Left hindlimb (tissue), 1 donor: ENCODE measurements at regions not wholly inside any gene's neighbourhood (a gene's known extent, or its start where the extent isn't known, plus 50 kb on each side); places are given as distances from the start of the nearest gene placed in this dataset.

Experiments used
- DNase-seq: peaks from one replicate; pipeline ENCODE4 v3.0.0-alpha.2; 2018

DNA sequence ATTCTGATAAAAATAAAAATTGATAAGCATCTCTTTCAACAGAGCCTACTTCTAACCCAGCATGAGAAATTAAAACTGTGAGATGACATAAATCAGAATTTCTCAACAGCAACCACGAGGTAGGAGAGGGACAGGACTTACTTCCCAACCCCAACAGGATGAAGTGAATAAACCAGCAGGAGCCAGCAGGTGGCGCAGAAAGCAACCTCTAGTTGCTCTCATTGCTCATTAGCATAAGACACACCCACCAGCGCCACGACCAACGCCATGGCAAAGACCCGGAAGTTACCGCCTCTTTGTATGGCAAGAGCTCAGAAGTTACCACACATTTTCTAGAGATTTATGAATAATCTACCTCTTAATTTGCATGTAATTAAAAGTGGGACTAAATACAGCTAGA is 189.4 kb upstream of the CDH8 start:
- DNase-seq = peak; percentile 54

DNA sequence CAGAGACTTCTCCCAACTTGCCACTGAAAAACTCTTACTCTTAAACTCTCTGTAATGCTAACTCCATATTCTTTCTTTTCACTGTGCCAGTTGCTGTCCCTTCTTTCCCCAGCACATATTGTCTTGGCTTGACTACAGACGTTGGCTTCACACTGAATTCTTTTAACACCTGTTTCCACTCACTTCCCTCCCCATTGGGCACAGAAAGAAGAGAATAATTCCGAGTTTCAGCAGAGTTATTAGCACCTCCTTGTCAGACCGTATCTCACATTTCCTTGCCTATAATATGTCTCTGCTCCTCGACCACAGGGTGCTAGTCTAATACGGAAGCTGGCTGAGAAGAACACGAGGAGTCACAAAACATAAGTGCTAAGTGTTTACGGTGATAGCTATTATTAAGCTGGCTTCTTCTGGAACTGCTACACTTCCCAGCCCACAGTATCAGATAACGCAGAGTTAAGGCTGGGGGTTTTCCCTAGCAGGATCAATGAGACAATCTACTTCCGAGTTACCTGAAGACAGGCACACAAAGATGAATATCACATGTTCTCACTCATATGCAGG is 188.5 kb upstream of the CDH8 start:
- DNase-seq = no peak

DNA sequence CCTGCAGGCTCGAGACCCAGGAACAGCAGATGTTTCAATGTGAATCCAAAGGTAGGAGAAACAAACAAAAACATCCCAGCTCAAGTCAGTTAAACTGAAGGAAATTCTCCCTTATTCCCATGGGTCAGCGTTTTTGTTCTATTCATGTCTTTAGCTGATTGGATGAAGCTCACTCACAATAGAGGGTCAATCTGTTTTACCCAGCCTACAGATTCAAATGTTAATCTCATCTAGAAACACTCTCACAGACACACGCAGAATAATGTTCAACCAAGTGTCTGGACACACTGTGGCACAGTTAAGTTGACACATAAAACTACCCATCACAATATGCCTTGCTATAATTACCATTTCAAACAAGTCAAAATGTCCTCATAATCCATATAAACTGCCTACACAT is 180.6 kb upstream of the CDH8 start:
- no peak for DNase-seq

DNA sequence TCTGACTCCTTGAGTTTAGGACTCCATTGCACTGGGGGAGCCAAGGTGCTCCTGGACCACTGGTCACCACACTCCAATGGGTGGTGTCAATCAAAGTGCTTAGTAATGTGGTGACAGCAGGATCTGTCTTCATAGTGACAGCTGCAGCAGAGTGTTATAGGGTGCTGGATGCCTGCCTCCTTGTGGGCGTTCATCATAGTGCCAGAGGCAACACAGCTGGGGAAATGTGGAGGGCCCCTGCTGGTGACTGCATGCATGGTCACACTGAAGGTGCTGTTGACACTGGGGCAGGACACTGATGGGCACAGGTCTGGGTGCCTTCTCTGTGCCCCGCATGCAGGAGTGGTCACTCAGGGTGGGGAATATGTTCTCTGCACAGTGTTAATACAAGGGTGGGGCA is 177.5 kb upstream of the CDH8 start:
- DNase-seq = no peak

GRCh38 chr16:62208934-62209333 is 172.7 kb upstream of the CDH8 start:
- DNase-seq = no peak

- no peak for DNase-seq
Observed at GRCh38 chr16:62205459-62205858, 169.2 kb upstream of the CDH8 start.

DNA sequence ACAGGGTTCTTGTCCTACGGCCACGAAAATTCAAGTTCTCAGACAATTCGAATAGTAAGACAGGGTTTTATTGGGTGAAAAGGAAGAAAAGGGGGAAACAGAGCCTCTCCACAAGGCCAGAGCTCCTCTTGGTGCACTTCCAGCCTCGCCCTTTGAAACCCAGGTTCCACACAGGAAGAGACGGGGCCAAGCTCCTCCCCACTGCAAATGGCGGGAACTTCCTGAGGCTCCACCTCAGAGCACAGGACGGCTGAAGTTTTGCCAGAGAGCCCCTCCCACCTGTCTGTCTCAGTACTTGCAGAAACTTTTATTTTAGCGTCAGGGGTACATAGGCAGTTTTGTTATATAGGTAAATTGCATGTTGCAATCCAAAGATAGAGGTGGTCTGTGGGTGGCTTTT is 165.7 kb upstream of the CDH8 start:
- DNase-seq = no peak

DNA sequence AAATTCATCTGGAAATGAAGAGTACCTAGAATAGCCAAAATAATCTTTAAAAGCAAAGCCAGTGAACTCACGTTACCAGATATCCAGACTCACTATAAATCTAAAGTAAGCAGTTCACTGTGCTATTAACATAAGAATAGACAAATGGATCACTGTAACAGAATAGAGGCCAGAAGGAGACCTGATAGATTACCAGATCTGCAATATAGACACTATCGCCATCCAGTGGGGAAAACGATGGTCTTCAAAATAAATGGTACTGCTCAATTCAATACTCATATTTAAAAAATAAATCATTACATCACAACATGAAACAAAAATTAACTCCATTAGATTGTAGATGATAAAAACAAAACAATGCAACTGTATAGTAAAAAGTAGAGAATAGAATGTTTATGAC is 158.6 kb upstream of the CDH8 start:
- DNase-seq = no peak

DNA sequence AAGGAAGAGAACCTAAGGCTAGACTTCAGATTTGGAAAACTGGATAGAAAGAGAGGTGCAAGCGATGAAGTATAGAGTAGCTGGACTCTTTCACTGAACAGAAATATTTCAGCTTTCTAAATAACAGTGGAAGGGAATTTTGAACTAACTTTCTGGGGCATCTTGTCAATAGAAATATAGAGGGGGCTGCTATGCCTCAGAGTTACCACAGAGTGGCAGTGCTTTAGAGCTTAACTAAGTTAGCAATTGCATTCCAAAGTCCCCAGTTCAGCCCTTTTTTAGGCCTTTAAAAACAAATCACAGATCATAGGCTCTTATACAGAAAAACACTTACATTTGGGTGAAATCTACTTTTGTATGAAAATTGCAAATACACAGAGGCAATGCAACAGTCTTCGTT is 154.2 kb upstream of the CDH8 start:
- DNase-seq = no peak

- DNase-seq = no peak
Observed at GRCh38 chr16:62177351-62178203, 141.3 kb upstream of the CDH8 start.

DNA sequence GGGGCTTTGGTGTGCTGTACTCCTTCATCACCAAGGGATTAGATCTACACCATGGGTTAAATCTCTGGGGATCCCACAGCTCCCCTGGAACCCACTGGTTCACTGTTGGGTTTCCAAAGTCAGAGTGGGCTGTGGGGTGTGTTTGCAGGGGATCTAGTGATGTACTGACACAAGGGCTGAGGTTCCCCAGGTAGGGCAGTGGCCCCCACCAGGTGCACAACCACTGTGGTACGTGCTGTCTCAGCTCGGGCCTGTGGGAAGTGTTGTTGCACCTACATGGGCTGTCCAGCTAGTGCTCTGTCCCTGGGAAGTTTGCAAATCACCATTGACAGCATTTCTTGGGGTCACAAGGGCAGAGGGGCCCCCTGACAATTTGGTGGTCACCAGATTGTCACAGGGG is 134.4 kb upstream of the CDH8 start:
- no peak for DNase-seq

- DNase-seq = no peak
Observed at GRCh38 chr16:62167551-62167950, 131.3 kb upstream of the CDH8 start.

- no peak for DNase-seq
Observed at GRCh38 chr16:62157544-62157943, 121.3 kb upstream of the CDH8 start.

GRCh38 chr16:62156971-62157370 is 120.7 kb upstream of the CDH8 start:
- no peak for DNase-seq

DNA sequence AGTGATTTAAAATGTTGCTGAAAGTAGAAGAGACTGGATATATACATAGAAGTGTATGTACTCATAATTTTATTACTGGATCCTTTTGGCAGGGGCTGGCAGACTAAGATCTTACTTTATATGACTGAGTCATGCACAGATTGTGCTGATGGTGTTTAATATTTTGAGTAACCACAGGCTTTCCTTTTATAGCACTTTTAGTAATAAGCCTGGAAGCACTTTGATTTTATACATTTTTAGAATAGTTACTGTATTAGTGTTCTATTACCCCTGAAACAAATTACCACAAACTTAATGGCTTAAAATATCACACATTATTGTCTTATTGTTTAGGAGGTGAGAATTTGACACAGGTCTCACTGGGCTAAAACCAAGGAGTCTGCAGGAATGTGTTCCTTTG is 113.4 kb upstream of the CDH8 start:
- no peak for DNase-seq

- no peak for DNase-seq
Observed at GRCh38 chr16:62137996-62138395, 101.8 kb upstream of the CDH8 start.

- DNase-seq = no peak
Observed at GRCh38 chr16:62135911-62136310, 99.7 kb upstream of the CDH8 start.

DNA sequence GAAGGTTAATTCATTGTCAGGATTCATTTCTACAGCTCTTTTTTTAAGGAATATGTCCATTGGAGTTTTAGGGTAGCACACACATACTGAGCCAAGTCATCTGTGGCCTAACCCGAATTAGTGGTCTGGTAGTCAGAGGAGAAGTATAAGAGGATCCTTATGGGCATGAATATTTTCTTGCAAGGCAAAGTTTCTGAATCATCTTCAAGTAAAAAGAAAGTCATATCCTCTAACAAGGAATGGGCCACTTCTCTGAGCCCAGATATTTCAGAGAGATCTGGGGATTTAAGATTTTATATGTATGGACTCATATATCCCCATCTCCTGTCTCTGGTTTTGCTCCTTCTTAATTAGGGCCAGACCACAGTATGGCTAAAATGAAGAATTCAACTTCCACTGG is 99.2 kb upstream of the CDH8 start:
- no peak for DNase-seq

DNA sequence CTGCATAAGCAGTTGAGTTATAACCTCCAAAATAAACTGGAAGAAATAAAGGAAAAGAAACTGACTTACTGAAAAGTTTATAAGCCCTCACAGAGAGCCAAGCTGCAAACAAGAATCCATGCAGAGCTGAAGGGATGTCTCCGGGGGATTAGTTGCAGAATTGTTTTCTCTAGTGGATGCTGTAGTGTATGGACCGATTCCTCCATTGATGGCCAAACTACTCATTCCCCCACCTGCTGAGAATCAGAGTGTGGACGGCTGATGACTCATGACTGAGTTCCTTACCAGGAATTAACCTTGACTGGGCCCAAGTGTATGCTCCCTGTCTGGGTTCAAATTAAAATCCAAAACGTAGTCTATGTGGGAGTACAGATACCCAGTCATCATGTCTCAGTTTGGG is 93.9 kb upstream of the CDH8 start:
- DNase-seq = no peak

DNA sequence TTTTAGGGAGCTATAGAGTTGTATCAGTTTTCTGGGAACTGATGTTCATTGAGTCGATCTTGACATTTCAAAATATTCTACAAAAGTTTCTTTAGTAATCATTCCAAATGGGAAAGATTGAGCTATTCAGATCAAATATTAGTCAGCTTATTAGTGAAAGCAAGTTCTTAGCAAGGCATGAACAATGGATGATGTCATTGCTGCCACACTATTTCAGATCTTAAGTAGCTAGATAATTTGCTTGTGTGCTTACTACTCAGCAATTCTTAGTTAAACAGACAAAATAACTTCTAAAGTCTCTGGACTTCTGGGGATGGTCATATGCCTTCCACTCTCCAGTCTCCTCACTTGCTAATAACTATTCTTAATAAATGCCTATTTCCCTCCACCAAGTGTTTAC is 69.0 kb upstream of the CDH8 start:
- no peak for DNase-seq

DNA sequence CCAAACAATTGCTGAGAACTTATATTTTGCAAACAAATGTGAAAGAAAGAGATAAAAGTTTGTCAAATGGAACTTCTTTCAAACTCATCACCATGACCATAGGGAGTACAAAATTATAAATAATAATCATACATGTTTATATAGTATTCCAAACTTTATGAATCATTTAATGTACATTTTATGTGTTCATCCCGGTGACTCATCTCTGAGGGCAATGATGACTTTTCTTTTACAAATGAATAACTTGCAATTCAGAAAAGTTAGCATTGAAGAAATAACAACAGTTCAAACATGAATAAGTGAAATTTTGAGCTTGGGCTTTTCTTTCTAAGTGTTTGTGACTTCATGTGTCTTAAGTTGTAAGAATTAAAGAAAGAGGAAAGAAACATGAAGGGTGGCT is 66.3 kb upstream of the CDH8 start:
- no peak for DNase-seq

- DNase-seq = no peak
Observed at GRCh38 chr16:62100651-62101050, 64.4 kb upstream of the CDH8 start.

DNA sequence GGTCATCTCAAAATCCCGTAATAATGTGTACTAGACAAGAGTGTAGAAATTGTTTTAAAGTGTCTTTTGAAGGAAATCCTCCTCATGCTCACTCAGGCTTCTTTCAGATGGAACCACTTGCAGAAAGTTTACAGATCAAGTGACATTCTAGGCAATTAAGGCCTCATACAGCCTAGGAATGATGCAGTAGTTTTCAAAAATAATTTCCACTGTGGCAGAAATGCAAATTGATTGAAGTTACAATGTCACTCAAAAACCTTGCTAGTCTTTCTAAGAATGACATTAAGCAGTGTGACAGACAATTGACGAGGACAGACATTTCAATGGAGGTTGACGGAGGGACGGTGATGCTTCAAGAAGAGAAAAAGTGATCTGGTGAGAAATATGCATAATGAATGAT is 53.5 kb upstream of the CDH8 start:
- DNase-seq = no peak

DNA sequence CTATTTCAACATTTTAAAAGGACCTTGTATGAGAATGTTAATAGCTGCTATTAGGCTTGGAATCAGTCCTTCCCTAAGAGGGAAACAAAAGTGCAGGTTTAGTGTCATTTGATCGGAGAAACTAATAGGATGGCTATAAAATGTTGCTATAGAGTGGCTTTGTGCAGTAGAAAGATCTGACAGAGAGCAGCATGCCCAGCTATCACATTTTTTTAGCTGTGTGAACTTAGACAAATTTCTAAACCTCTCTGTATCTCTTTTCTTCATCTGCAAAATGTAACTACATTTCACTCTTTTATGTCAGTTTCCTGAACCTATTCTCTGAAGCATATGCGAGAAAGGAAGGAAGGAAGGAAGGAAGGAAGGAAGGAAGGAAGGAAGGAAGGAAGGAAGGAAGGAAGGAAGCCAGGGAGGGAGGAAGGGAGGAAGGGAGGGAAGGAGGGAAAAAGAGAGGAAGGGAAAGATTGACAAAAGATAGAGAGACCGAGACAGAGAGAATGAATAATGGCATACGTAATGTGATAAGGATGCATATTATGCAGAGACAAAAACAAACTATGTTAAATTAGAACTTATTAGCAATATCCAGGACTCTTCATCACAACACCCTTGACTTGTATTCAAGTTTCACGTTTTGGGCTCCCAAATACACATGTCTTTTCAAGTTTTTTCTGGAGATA is 52.6 kb upstream of the CDH8 start:
- DNase-seq = no peak
